GM18511 (cell line): ENCODE measurements at regions not wholly inside any gene's neighbourhood (a gene's known extent, or its start where the extent isn't known, plus 50 kb on each side); places are given as distances from the start of the nearest gene placed in this dataset.

ENCODE experiments used
- ATAC-seq: cut with Tn5 transposase; IDR thresholded peaks from one replicate; pipeline ENCODE4 v1.9.1; 2021; ENCODE audit warnings: mild to moderate bottlenecking, moderate library complexity; ENCODE audit not compliant: unreplicated experiment

- no peak for ATAC-seq
Measured at GRCh38 chr13:50099473-50099872, 84.2 kb downstream of the KCNRG start.

- no peak for ATAC-seq
Measured at GRCh38 chr13:50101590-50101989, 86.3 kb downstream of the KCNRG start.

GRCh38 chr13:50104493-50104892 is 89.2 kb downstream of the KCNRG start:
- ATAC-seq, result no peak

GRCh38 chr13:50106559-50106958 is 91.3 kb downstream of the KCNRG start:
- ATAC-seq, result peak; percentile 87

- ATAC-seq, result no peak
Measured at GRCh38 chr13:50107205-50107604, 92.0 kb downstream of the KCNRG start.

GRCh38 chr13:50114961-50115360 is 99.7 kb downstream of the KCNRG start:
- no peak for ATAC-seq

GRCh38 chr13:50115695-50116094 is 100.5 kb downstream of the KCNRG start:
- no peak for ATAC-seq

GRCh38 chr13:50116430-50116973 is 101.3 kb downstream of the KCNRG start:
- no peak for ATAC-seq

GRCh38 chr13:50119591-50119990 is 104.3 kb downstream of the KCNRG start:
- ATAC-seq, result no peak

- ATAC-seq, result no peak
Measured at GRCh38 chr13:50122455-50122854, 107.2 kb downstream of the KCNRG start.

GRCh38 chr13:50123002-50123401 is 107.8 kb downstream of the KCNRG start:
- no peak for ATAC-seq

GRCh38 chr13:50123515-50123861 is 108.2 kb downstream of the KCNRG start:
- no peak for ATAC-seq

- ATAC-seq, result peak; percentile 71
Measured at GRCh38 chr13:50123862-50124535, 108.8 kb downstream of the KCNRG start.

GRCh38 chr13:50124536-50125303 is 109.5 kb downstream of the KCNRG start:
- peak; percentile 39 for ATAC-seq

- peak; percentile 6 for ATAC-seq
Measured at GRCh38 chr13:50125304-50125553, 110.0 kb downstream of the KCNRG start.

- ATAC-seq, result peak; percentile 19
Measured at GRCh38 chr13:50125554-50126262, 110.5 kb downstream of the KCNRG start.

- ATAC-seq, result no peak
Measured at GRCh38 chr13:50126263-50126992, 111.2 kb downstream of the KCNRG start.

- no peak for ATAC-seq
Measured at GRCh38 chr13:50126993-50127725, 111.9 kb downstream of the KCNRG start.

- no peak for ATAC-seq
Measured at GRCh38 chr13:50127726-50128291, 112.6 kb downstream of the KCNRG start.

GRCh38 chr13:50128428-50128931 is 113.2 kb downstream of the KCNRG start:
- ATAC-seq, result no peak
